Heart left ventricle (tissue), 13 donors: ENCODE measurements at regions not wholly inside any gene's neighbourhood (a gene's known extent, or its start where the extent isn't known, plus 50 kb on each side); places are given as distances from the start of the nearest gene placed in this dataset.

Experiments
- POLR2A ChIP-seq, 2 donors: fragments of 450-650 bp; IDR thresholded peaks; one replicate each; pipeline ENCODE4 v1.6.1; 2017; ENCODE audit warnings: antibody characterized with exemption in 2 of 2, mild to moderate bottlenecking in 2 of 2, moderate library complexity in 2 of 2
- TF ChIP-seq, protein P1 (sequence below), 12 donors: fragments of 200-600 bp; sonication (generic) in 4 of 12; IDR thresholded peaks; one replicate each; pipeline versions ENCODE4 v1.5.0 to v1.8.0; 2018 to 2022; ENCODE audit warnings: antibody characterized with exemption in 12 of 12, mild to moderate bottlenecking in 5 of 12
- donor health status: ischemic (EF 13 %, LVEDD 7.1; RV severe dilation, severe dysfunction).
- donor health status: DM: no; HTN: yes; CAD: no.
- donor health status: DM: no; HTN: no; CAD: no.
- donor health status: ischemic (EF 25% LVEDD 6.9; RV normal size, moderate dysfunction).
- donor health status: ischemic (EF 25% LVEDD 5.7; RV mildly dilated, moderate dysfunction).
- donor health status: ischemic (EF 35%, LVEDD 5.7; RV mildly dilated, moderate dysfunction).
- donor health status: nonischemic (EF 11% LVEDD 7.7; RV severe dilation, severe dysfunction).
- donor health status: DM: yes; HTN: yes; CAD: no.
- donor health status: PGD.
- donor health status: ischemic (EF 29% LVEDD 5.4; RV normal size, mild dysfunction).
- donor health status: nonischemic (EF 23%, LVEDD 6.1; RV moderate dilation, normal function).

DNA sequence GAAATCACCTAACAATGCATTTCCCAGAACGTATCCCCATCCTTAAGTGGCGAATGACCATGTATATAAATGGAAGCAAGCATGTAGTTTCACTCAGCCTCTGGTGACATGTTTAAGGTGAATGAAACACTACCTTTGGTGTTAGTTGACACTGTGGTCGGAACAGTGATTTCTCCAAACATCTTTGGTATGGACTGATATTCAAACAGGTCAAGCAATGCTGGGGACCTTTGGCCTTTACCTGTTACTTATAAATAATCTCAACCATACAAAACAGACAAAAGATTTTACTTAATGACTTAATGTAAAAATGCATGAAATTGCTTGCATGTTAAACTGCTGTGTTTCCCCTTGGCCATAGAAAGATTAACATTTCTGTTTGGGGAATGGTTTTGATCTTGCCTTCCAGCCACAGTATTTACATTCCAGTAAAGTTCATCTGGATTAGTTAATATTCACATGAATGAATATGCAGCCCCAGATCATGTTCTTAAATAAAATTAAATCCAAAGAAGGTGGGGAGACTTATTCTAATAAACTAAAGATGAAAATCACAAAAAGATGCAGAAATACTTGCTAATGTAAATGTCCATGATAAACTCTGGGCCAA lies 74.4 kb upstream of the HES1 start:
- TF ChIP-seq, protein P1, sequence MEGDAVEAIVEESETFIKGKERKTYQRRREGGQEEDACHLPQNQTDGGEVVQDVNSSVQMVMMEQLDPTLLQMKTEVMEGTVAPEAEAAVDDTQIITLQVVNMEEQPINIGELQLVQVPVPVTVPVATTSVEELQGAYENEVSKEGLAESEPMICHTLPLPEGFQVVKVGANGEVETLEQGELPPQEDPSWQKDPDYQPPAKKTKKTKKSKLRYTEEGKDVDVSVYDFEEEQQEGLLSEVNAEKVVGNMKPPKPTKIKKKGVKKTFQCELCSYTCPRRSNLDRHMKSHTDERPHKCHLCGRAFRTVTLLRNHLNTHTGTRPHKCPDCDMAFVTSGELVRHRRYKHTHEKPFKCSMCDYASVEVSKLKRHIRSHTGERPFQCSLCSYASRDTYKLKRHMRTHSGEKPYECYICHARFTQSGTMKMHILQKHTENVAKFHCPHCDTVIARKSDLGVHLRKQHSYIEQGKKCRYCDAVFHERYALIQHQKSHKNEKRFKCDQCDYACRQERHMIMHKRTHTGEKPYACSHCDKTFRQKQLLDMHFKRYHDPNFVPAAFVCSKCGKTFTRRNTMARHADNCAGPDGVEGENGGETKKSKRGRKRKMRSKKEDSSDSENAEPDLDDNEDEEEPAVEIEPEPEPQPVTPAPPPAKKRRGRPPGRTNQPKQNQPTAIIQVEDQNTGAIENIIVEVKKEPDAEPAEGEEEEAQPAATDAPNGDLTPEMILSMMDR (IDR thresholded peaks at IDR 0.05): no peak
- TF ChIP-seq POLR2A (IDR thresholded peaks at IDR 0.05): no peak
